ENCODE measurements at regions not wholly inside any gene's neighbourhood (a gene's known extent, or its start where the extent isn't known, plus 50 kb on each side); places are given as distances from the start of the nearest gene placed in this dataset.
"Not testable (repeated sequence)": the region's sequence is repeated elsewhere in the genome, so short reads cannot be mapped to it uniquely, and the experiment has no call there.

DNA sequence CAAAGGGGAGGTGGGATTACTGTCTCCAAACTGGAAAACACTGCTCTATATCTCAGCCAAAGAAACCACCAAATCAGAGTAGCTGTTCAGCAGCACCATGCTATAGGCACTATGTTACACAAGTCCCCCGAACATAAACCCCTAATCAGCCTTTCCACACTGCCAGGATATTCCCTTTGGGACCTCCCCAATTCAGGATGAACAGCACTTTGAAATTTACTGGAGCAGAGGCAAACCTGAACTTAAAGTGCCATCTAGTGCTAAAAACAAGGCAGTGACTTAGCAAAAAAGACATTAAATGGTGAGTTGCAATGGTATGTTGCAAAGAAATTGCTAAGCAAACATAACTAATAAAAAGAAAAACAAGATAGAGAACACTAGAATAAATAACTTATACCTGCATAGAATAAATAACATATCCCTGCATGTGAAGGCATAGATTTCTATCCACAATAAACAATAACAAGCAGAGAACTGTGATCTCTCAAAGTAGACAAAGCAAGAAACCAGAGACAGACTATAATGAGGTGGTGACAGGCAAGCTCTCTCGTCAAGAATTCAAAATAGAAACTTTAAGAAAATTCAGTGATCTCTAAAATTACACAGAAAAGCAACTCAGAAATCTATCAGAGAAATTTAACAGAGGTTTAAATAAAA, 584.4 kb upstream of the ACO1 start:
- DNase-seq: no peak

DNA sequence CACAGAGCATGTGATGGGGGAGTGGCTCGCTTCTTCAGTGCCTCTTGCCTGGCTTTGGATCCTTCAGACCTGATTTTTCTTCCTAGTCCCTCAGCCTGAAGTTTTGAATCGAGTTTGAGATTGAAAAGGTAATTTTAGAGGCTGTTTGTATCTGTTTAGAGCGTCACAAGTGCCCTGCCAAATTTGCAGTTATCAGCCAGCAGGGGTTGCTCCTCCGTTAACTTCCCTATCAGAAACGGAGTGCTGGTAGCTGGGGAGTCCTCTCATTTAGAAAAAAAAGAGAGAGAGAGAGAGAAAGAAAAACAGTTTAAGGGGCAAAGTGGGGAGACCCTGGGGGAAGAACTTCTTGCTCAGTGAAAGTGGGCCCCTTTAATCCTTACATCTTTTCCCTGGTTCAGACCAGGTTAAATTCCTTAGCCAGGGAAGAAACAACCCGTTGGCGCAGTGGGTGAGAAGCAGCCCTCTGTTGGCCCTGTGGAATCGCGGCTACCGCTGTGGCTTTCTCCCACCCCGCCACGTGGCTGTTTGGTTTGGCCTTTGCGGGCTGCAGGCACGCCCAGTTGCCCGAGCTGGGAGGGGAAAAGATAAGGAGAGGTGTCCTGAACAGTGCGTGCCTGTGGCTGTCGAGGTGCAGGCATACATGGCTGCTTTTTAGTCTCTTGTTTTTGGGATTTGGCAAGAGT, 576.7 kb upstream of the ACO1 start:
- DNase-seq: no peak

DNA sequence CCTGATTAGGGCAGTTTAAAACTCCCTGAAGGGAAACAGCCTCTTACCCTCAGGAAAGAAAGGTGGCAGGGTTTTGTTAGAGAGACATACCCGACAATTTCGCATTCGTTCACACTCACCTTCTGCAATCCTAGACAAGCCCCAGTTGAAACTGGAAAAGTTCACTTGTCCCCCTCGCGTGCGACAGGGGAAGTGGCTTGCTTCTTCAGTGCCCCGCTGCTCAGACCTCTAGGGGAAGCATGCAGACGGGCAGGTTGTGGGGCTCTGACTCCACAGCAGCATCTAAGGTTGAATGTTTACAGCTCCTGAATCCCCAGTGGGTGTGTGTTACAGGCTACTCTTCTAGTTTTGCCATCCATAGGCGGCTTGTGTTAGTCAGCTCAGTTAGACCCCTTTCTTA, 575.7 kb upstream of the ACO1 start:
- no peak for DNase-seq

DNA sequence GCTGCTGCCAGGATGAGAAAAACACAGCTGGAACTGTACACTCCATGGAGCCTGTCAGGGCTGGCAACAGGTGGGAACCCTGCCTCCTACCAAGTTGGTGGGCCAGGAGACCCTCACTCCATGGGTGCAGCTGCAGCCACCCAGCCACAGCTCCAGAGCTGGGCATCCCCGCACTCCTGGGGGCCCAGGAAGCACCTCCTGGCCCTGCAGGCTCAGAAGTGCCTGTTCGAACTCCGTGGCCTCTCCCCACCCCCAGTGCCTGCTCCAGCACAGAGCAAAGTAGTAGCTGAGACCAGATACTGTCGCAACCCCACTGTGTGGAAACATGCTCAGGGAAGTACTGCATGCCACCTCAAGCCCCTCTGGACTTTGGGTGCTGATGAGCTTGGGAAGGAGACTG, 564.0 kb upstream of the ACO1 start:
- DNase-seq: no peak

DNA sequence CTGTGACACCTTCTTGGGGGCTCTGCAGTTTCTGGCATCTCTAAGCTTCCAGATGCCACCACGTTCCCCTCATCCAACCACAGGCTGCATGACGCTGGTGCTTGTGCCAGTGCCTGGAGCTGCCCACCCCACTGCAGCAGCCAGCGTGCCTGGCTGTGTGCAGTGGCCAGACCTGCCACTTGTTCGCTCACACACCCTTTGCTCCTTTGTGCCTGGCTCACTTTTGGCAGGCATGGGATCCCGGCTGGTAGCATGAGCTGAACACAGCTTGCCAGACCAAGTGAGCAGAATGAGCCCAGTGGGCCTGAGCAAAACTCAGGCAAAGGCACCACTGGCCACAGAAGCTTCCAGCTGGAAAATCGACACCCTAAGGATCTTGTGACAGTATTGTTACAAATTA, 562.9 kb upstream of the ACO1 start:
- no peak for DNase-seq

DNA sequence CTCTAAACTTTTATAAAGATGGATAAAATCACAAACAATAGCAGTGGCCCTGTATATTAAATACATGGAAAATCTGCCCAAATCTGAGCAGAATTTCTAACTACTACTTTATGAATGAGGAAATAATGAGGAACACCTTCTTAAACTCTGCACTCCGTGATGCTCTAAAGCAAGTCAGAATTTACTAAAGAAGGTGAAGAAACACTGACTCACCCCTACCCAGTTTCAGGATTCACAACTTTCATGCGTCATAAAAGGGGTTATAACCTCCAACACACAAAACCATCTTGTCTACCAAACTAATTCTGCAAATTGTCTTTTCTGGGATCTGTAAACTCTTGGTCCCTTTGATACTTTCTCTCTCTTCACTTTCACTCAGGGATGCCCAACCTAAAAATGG, 561.1 kb upstream of the ACO1 start:
- DNase-seq: no peak

DNA sequence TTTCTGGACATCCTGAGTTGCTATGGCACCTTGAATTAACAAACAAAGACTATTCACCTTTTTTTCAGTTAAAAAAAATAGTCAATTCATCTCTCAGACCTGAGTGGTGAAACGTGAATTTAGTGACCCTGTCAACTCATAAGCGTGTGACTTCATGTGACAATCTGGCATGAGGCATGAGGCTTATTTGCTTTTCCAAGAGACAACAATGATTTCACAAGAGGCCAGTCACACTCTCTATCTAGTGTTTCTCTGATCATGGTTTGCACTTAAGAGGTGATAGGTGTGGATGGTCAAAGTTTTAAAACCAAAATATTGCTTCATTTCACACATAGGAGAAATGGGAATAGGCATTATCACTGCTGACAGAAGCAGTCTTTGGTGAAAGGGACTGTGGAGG, 559.6 kb upstream of the ACO1 start:
- DNase-seq: no peak

DNA sequence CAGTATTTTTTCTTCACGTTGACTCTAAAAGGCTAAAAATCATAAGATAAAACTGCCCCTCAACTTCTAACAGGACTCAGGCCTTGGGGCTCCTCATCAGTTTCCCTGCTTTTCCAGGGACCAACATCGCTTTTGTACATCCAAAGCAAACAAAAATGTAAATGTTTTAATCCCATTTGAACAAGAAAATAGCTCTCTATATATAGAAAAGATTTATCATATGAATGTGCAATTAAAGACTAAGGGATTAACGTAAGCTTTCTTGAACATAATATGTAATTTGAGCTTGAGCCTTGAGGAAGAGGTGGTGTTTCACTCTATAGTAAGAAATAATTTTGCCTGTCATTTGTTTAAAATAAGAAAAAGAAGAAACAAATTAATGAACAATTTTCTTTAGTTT, 547.2 kb upstream of the ACO1 start:
- no peak for DNase-seq

DNA sequence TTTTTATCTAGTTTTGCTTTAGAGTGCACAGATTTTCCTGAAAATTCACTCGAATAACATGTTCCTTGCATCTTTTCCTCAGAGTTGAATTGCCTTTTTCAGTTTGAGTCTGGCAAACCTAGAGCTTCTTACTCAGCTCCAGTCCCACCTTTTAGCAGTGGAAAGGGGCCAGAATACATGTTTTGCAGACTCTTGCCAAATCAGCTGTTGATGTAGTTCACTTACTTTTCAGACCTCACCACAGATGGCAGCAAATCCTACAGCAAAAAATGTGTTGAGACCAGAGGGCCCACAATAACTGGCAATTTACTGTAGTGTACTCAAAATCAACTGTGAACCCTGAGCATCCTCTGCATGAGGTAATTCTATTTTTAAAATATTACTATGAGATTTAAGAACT, 545.2 kb upstream of the ACO1 start:
- DNase-seq: no peak

DNA sequence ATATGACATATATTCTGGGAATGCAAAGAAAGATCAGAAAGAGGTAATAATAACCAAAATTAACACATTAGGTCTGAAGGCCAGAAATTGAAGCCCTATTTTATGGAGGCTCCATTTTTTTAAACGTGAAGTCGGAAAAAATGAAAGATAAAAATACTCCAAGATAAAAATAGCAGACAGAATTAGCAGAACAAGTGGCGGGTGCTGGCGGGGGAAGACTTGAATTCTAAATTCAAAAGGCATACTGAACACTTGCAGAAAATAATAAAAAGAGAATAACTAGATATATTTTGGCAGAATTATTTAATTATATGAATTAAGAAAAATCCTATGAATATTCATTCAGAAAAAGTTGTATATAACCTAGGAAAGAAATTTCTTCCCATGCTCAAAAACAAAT, 543.7 kb upstream of the ACO1 start:
- DNase-seq: no peak

DNA sequence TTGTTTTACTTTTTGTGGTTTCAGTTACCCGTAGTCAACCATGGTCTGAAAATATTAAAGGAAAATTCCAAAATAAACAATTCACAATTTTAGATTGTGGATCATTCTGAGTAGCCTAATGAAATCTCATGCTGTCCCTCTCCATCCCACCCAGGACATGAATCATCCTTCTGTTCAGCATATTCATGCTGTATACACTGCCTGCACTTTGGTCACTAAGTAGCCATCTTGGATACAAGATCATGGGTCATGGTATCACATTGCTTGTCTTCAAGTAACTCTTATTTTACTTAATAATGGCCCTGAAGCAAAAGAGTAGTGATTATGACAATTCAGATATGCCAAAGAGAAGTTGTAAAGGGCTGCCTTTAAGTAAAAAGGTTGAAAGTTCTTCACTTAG, 536.5 kb upstream of the ACO1 start:
- no peak for DNase-seq

DNA sequence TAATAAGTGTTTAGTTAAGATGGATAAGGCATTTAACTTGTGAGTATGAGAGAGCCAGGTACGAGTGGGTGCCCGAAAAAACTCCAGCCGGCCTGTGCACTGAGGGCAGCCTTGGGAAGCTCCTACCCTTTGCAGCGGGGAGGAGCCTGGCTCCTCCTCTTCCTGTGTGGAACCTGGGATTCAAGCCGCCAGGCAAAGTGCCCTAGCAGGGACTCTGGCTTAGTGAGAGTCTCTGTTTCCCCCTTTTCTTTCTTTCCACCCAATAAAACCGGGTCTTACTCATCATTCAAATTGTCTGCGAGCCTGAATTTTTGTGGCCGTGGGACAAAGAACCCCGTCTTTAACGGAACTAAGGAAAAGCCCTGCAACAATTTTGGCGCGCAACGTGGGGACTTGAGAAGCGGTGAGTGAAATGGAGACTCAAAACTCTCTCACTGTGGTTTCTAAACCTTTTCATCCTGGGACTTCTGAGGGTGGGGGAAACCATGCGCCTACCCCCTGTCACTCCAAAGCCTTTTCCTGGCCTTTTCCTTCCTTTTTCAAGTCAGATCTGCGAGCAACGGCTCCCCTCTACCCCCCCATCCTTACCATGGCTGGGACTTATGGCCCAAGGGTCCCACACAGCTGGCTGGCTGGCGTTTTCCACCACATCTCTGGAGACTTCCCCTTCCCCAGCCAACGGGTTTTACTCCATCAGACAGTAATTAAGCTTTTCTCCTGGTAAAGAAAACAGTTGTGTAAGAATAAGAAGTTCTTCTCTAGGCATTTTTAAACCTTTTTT, 535.7 kb upstream of the ACO1 start:
- DNase-seq: no peak

DNA sequence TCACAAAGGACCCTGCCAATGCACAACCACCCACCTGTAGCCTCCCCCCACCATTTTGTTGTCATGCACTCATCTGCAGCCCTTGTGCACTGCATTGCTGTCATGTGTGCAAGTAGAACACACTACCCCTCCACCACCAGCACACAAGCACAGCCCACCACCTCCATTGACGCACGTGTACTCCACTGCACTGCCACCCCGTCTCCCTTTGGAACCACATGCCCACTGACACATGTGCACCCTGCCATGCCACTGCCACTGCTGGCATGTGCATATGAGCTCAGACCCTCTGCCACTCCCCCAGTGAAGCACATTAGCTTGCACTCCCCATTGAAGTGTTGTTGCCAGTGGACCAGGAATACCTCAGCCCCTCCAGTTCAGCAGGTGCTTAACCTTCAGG, 530.3 kb upstream of the ACO1 start:
- no peak for DNase-seq

DNA sequence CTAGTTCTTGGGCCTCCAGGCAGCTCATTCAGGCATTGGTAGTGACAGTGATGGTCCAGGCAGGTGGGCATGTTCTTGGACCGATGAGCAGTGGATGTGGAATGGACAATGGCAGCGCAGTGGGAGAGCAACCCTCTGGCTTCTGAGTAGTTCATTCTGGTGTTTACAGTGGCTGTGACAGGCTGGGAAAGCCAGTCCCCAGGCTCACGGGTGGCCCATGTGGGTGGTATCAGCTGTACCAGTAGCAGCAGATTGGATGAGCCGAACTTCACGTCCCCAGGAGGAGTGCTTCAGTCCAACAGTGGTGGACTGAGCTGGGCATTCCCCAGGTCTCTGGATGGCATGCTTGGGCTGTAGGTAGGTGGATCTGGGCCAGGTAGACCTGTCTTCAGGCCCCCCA, 515.6 kb upstream of the ACO1 start:
- no peak for DNase-seq

DNA sequence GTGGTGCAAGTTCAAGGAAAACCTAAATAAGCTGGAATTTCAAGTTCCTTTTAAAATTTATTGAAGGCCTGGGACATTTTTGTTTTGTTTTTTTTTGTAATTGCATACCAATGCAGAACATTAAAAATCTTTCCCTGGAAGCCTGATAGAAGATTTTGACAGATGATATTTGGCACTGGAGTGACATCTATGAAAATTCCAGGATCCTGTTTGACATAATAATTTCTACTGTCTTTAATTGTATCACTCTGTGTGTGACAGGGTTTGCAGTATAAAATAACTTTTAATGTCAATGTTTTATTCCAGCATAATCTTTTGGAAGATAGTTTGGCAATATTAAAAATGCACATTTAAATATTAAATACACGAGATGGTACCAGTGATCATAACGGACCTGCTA, 514.2 kb upstream of the ACO1 start:
- no peak for DNase-seq

DNA sequence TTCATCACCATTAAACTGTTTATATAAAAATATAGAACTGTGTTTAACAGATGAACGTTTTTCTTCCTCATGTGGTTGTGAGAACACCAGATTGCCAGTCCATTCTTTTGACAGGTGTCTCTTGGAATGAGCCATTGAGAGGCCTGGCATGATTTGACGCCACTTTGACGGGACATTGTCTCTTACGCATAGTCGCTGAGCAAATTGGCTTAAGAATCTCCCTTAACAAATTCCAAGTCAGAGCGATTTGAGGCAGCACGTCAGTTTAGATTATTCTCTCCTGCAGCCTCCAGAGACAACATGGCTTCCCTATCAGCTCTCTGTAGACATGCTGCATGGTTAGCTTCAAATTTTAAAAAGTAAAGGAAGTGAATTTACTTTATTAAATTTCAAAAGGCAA, 510.7 kb upstream of the ACO1 start:
- no peak for DNase-seq

DNA sequence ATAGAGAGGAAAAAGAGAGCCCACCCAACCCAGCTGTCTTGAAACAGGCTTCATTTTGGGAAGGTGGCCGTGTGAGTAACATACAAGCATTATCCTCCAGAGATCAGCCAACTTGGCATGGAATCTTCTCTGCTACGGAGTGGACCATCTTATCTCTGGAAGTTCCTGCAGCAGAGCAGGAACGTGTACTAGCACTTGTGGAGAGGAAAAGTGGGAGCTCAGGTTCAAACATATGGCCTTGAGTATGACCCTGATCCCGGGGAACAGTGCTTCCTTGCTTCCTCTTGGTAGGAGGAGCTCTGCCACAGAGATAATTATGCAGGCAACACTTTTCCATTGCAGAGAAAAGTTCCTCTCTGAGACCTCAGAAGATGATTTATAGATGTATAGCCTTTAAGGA, 490.4 kb upstream of the ACO1 start:
- no peak for DNase-seq

DNA sequence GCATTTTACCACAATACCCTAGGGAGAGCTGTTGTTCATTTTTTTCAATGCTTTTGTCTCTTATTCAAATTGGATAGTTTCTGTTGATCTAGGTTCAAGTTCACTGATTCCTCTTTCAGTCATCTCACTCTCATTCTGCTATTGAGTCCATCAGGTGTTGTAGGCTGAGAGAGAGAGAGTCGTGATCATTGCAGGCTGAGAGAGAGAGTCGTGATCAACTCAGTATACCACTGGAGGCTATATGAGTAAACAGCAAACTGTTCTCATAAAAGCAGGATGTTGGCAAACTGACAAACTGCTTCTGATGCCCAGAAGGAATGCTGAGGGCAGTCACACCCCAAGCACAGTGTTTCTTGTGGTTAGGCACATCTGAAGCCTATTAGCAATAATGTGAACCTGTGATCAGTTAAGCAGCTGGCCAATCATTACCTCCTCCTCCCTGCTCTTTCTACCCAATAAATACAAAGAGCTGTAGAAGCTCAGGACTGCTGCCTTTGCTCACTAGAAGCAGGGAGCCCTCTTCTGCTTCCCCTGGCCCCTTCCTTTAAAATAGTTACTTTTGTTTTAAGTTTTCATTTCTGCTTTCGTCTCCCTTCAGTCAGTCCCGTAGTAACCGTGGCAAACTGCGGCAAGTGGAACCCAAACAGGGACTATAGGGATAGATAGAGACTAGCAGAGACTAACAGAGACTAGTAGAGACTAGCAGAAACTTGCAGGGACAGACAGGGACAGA, 476.1 kb upstream of the ACO1 start:
- no peak for DNase-seq

DNA sequence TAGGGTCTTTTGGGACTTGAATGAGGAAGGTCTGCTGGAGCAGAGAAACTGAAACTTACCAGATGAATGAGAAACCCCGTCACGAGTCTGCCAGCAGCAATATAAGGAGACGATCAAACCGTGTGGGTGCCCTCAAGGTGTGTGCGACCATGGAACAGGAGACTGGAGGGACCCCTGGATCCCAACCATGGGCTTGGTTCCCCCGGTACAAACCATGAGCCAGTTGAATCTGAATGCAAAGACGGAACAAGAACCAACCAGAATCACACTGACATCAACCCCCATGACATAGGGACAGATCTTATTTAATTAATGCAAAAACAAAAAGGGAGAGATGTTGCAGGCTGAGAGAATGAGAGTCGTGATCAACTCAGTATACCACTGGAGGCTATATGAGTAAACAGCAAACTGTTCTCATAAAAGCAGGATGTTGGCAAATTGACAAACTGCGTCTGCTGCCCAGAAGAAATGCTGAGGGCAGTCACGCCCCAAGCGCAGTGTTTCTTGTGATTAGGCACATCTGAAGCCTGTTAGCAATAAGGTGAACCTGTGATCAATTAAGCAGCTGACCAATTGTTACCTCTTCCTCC, 475.5 kb upstream of the ACO1 start:
- no peak for DNase-seq

DNA sequence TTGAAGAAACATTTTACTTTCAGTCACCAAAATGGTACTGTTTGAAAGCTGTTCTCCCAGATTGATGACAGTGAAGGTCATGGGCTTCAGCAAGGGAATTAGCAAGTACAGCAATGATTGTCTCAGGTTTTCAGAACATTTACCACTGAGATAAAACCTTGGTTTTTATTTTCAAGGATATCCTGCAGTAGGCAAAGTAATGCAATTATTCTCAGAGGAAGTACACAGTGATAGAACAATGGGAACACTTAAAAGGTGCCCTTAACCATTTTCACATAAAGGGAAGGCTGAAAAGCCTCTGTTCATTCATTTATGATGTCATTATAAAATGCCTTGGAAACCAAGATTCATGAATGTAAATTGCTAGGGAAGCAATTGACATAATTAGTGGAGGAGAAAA, 471.8 kb upstream of the ACO1 start:
- DNase-seq: no peak

DNA sequence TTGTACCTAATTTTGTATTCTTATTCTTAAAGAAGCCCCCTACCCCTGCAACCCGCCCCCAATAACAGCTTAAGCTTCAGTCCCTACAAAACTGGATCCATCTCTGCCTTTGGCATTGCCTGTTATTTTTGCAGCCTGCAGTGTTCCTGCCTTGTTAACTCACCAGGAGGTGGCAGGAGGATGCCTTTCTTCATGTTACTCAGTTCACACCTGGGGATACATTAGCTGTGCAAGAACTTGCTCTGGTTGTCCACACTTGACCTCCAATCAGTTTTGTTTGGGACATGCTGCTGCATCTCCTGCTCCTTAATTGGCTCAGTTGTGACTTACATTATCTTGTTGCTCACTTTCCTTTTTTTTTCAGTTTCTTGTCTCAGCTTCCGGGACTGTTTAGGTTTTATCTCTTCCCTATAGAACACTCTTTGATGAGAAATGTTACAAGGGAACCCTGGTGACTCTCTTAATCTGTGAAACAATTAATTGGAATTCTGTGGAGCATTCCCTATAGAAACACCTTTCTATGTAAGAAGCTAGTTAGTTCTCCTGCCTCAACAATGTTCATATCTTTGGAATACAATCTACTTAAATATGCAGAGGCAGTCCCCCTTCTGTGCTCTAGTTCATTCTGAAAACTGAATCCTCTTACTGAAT, 467.7 kb upstream of the ACO1 start:
- DNase-seq: no peak

DNA sequence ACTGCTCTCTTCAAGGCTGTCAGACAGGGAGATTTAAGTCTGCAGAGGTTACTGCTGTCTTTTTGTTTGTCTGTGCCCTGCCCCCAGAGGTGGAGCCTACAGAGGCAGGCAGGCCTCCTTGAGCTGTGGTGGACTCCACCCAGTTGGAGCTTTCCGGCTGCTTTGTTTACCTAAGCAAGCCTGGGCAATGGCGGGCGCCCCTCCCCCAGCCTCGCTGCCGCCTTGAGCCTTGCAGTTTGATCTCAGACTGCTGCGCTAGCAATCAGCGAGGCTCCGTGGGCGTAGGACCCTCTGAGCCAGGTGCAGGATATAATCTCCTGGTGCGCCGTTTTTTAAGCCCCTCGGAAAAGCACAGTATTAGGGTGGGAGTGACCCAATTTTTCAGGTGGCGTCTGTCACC, 446.7 kb upstream of the ACO1 start:
- DNase-seq: not testable (repeated sequence)

DNA sequence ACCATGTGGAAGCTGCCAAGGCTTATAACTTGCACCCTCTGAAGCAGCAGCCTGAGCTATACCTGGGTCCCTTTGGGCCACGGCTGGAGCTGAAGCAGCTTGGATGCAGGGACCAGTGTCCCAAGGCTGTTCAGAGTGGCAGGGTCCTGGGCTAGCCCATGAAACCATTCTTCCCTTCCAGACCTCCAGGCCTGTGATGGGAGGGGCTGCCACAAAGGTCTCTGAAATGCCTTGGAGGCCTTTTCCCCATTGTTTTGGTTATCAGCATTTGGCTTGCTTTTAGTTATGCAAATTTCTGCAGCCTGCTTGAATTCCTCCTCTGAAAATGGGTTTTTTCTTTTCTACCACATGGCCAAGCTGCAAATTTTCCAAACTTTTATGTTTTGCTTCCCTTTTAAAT, 433.7 kb upstream of the ACO1 start:
- no peak for DNase-seq
